GM18517 (cell line): ENCODE measurements at regions not wholly inside any gene's neighbourhood (a gene's known extent, or its start where the extent isn't known, plus 50 kb on each side); places are given as distances from the start of the nearest gene placed in this dataset.
"Not testable (repeated sequence)": the region's sequence is repeated elsewhere in the genome, so short reads cannot be mapped to it uniquely, and the experiment has no call there.

Source experiments
- ATAC-seq: cut with Tn5 transposase; IDR thresholded peaks from one replicate; pipeline ENCODE4 v1.9.1; 2021; ENCODE audit warnings: mild to moderate bottlenecking, moderate library complexity; ENCODE audit not compliant: unreplicated experiment

GRCh38 chr4:19016550-19016949 is 995.0 kb upstream of the LCORL start:
- not testable (repeated sequence) for ATAC-seq

- ATAC-seq, result no peak
Observed at GRCh38 chr4:19014594-19014993, 993.0 kb upstream of the LCORL start.

- ATAC-seq, result no peak
Observed at GRCh38 chr4:19010761-19011160, 989.2 kb upstream of the LCORL start.

GRCh38 chr4:19009881-19010280 is 988.3 kb upstream of the LCORL start:
- no peak for ATAC-seq

- ATAC-seq, result no peak
Observed at GRCh38 chr4:19005211-19005610, 983.7 kb upstream of the LCORL start.

GRCh38 chr4:19002170-19002569 is 980.6 kb upstream of the LCORL start:
- ATAC-seq, result no peak

- no peak for ATAC-seq
Observed at GRCh38 chr4:18999595-18999994, 978.0 kb upstream of the LCORL start.

- no peak for ATAC-seq
Observed at GRCh38 chr4:18981234-18981615, 959.7 kb upstream of the LCORL start.

GRCh38 chr4:18980516-18981233 is 959.1 kb upstream of the LCORL start:
- ATAC-seq, result peak; percentile 72

GRCh38 chr4:18976884-18977283 is 955.3 kb upstream of the LCORL start:
- ATAC-seq, result no peak

GRCh38 chr4:18975916-18976808 is 954.6 kb upstream of the LCORL start:
- no peak for ATAC-seq

GRCh38 chr4:18973296-18973695 is 951.7 kb upstream of the LCORL start:
- ATAC-seq, result no peak

GRCh38 chr4:18961879-18962278 is 940.3 kb upstream of the LCORL start:
- no peak for ATAC-seq

- no peak for ATAC-seq
Observed at GRCh38 chr4:18961266-18961665, 939.7 kb upstream of the LCORL start.

- ATAC-seq, result no peak
Observed at GRCh38 chr4:18957716-18958115, 936.2 kb upstream of the LCORL start.

- no peak for ATAC-seq
Observed at GRCh38 chr4:18954538-18954937, 933.0 kb upstream of the LCORL start.

GRCh38 chr4:18953613-18954012 is 932.1 kb upstream of the LCORL start:
- ATAC-seq, result no peak

- ATAC-seq, result no peak
Observed at GRCh38 chr4:18945464-18945863, 923.9 kb upstream of the LCORL start.

- no peak for ATAC-seq
Observed at GRCh38 chr4:18942874-18943273, 921.3 kb upstream of the LCORL start.

- ATAC-seq, result no peak
Observed at GRCh38 chr4:18938343-18939099, 917.0 kb upstream of the LCORL start.

GRCh38 chr4:18937746-18938145 is 916.2 kb upstream of the LCORL start:
- no peak for ATAC-seq
